GM12874 (cell line): ENCODE measurements at regions not wholly inside any gene's neighbourhood (a gene's known extent, or its start where the extent isn't known, plus 50 kb on each side); places are given as distances from the start of the nearest gene placed in this dataset.

ENCODE experiments used
- CTCF ChIP-seq: IDR thresholded peaks from 2 replicates; pipeline ENCODE4 v1.5.1; 2011; ENCODE audit warnings: low read depth, mild to moderate bottlenecking, control low read depth, low read length, moderate library complexity; ENCODE audit not compliant: insufficient read depth

- TF ChIP-seq CTCF = no peak
These were observed 201.7 kb upstream of the PREP start for GRCh38 chr6:105604587-105604884.

GRCh38 chr6:105603788-105604586 is 201.1 kb upstream of the PREP start:
- TF ChIP-seq CTCF = no peak

- no peak for TF ChIP-seq CTCF
These were observed 198.8 kb upstream of the PREP start for GRCh38 chr6:105601541-105602236.

- no peak for TF ChIP-seq CTCF
These were observed 197.7 kb upstream of the PREP start for GRCh38 chr6:105600336-105601260.

- TF ChIP-seq CTCF = no peak
These were observed 195.4 kb upstream of the PREP start for GRCh38 chr6:105598264-105598663.

- no peak for TF ChIP-seq CTCF
These were observed 193.4 kb upstream of the PREP start for GRCh38 chr6:105596284-105596755.

GRCh38 chr6:105595829-105596228 is 192.9 kb upstream of the PREP start:
- TF ChIP-seq CTCF = no peak
